B cell (primary cell): ENCODE measurements at regions not wholly inside any gene's neighbourhood (a gene's known extent, or its start where the extent isn't known, plus 50 kb on each side); places are given as distances from the start of the nearest gene placed in this dataset.

Experiments used
- ATAC-seq: fragments of 200-7000 bp; cut with Tn5 transposase; one replicate; pipeline ENCODE4 v1.10.0; 2021; ENCODE audit warnings: low read depth, mild to moderate bottlenecking, moderate number of reproducible peaks, moderate library complexity
- CTCF ChIA-PET: fragments of 350-600 bp; sonication (Branson Sonifier 250); formaldehyde crosslinking; loops from one replicate; lab custom pipeline; 2021; ENCODE audit warnings: antibody characterized with exemption, inconsistent platforms; lab: Charles Lee
- POLR2A ChIA-PET: fragments of 350-600 bp; sonication (Branson Sonifier 250); formaldehyde crosslinking; loops from one replicate; lab custom pipeline; 2021; ENCODE audit warnings: antibody characterized with exemption; lab: Charles Lee
- DNase-seq: peaks from one replicate; pipeline ENCODE4 v3.0.0; 2013
- H2AFZ ChIP-seq: 2 replicates; pipeline ENCODE4 v1.6.1; 2012; ENCODE audit warnings: mild to moderate bottlenecking, low read depth, low read length; ENCODE audit not compliant: insufficient read depth, poor library complexity, severe bottlenecking
- H3K27ac ChIP-seq, 2 donors: 1 replicate in 1 of 2; 2 replicates in 1 of 2; pipeline ENCODE4 v1.5.1; 2012 to 2013; ENCODE audit warnings: low read length in 2 of 2, mild to moderate bottlenecking in 2 of 2, moderate library complexity in 1 of 2
- H3K27me3 ChIP-seq, 4 experiments: fragments of 200-600 bp in 1 of 4; sonication (generic) in 1 of 4; replicated peaks in 1 of 4; 1 replicate in 2 of 4; 2 replicates in 2 of 4; pipeline versions ENCODE4 v1.6.1 to v1.7.0; 2013 to 2016; ENCODE audit warnings: low read length in 3 of 4, mild to moderate bottlenecking in 2 of 4, mixed read lengths in 1 of 4, moderate library complexity in 1 of 4; ENCODE audit not compliant: insufficient read depth in 4 of 4, control insufficient read depth in 3 of 4; ENCODE audit errors: control extremely low read depth in 1 of 4
- H3K36me3 ChIP-seq, 2 experiments: replicated peaks in 1 of 2; 1 replicate in 1 of 2; 2 replicates in 1 of 2; pipeline versions ENCODE4 v1.6.1 to v1.7.1; 2013; ENCODE audit warnings: low read length in 1 of 2; ENCODE audit not compliant: insufficient read depth in 2 of 2, control insufficient read depth in 1 of 2; ENCODE audit errors: control extremely low read depth in 1 of 2, extremely low read depth in 1 of 2
- H3K4me1 ChIP-seq, 2 donors: fragments of 200-600 bp in 1 of 2; sonication (generic) in 1 of 2; 1 replicate in 1 of 2; 2 replicates in 1 of 2; pipeline versions ENCODE4 v1.5.1 to v1.6.1; 2013 to 2017; ENCODE audit warnings: low read length in 2 of 2; ENCODE audit not compliant: control insufficient read depth in 2 of 2, insufficient read depth in 2 of 2
- H3K4me2 ChIP-seq: replicated peaks from 2 replicates; pipeline ENCODE3; 2012; ENCODE audit warnings: mild to moderate bottlenecking, low read depth, low read length; ENCODE audit not compliant: poor library complexity, severe bottlenecking
- H3K4me3 ChIP-seq, 5 experiments: fragments of 200-600 bp in 1 of 5; sonication (generic) in 1 of 5; 1 replicate in 3 of 5; 2 replicates in 2 of 5; pipeline versions ENCODE4 v1.5.1 to v1.7.0; 2011 to 2016; ENCODE audit warnings: low read length in 4 of 5, mild to moderate bottlenecking in 4 of 5, low read depth in 2 of 5, control low read depth in 1 of 5, moderate library complexity in 1 of 5; ENCODE audit not compliant: insufficient read depth in 1 of 5; ENCODE audit errors: control extremely low read depth in 1 of 5, extremely low read depth in 1 of 5
- H3K79me2 ChIP-seq: fragments of 200-600 bp; sonication (generic); one replicate; pipeline ENCODE4 v1.6.0; 2016; ENCODE audit warnings: low read length; ENCODE audit not compliant: control insufficient read depth, insufficient read depth
- H3K9ac ChIP-seq: fragments of 200-600 bp; sonication (generic); 2 replicates; pipeline ENCODE4 v1.6.1; 2017; ENCODE audit warnings: mild to moderate bottlenecking, low read length, moderate library complexity
- H3K9me3 ChIP-seq, 3 donors: one replicate each; pipeline versions ENCODE4 v1.6.1 to v1.7.1; 2013; ENCODE audit warnings: low read length in 2 of 3; ENCODE audit not compliant: control insufficient read depth in 2 of 3, insufficient read depth in 1 of 3; ENCODE audit errors: control extremely low read depth in 1 of 3
- H4K20me1 ChIP-seq: 2 replicates; pipeline ENCODE4 v1.6.0; 2012; ENCODE audit warnings: mild to moderate bottlenecking, low read length; ENCODE audit not compliant: insufficient read depth, control insufficient read depth, poor library complexity, severe bottlenecking
- H3K27ac Mint-ChIP-seq: one replicate; pipeline ENCODE4 v1.8.0; 2021; ENCODE audit warnings: mixed read lengths
- H3K27me3 Mint-ChIP-seq: one replicate; pipeline ENCODE4 v1.8.0; 2021; ENCODE audit warnings: mixed read lengths
- H3K4me1 Mint-ChIP-seq: one replicate; pipeline ENCODE4 v1.8.0; 2021; ENCODE audit warnings: mixed read lengths
- H3K4me3 Mint-ChIP-seq: one replicate; pipeline ENCODE4 v1.8.0; 2021; ENCODE audit warnings: mixed read lengths
- H3K9me3 Mint-ChIP-seq: one replicate; pipeline ENCODE4 v1.8.0; 2022; ENCODE audit warnings: mixed read lengths; ENCODE audit not compliant: insufficient read depth
- EZH2 ChIP-seq: IDR thresholded peaks from 2 replicates; pipeline ENCODE4 v1.6.1; 2012; ENCODE audit warnings: borderline replicate concordance, low read depth, mild to moderate bottlenecking, moderate library complexity, low read length; ENCODE audit not compliant: insufficient read depth, poor library complexity, severe bottlenecking
- WGBS: methylation state at CpG from one replicate; pipeline ENCODE4 v1.1.5; 2013; ENCODE audit warnings: missing lambda C conversion rate; ENCODE audit not compliant: insufficient coverage; 5-methylcytosine and 5-hydroxymethylcytosine counted together
- intact Hi-C: fragments of 100-400 bp; cut with micrococcal nuclease; formaldehyde crosslinking; loops from one replicate; pipeline ENCODE4 v1.10.0; 2022
- TF ChIP-seq, protein P1 (sequence below): fragments of 200-600 bp; IDR thresholded peaks from one replicate; pipeline ENCODE4 v1.8.0; 2022; ENCODE audit warnings: antibody characterized with exemption, mild to moderate bottlenecking

GRCh38 chr9:29775491-29775890 lies 2202.2 kb upstream of the C9orf72 start:
- H3K27ac Mint-ChIP-seq, result no peak overlapping the region
- no peaks in the 10 kb centered on the region for H3K27me3 ChIP-seq
- H2AFZ ChIP-seq, result no peak overlapping the region
- no peak for DNase-seq
- WGBS, result 85% methylated on average over 4 of the region's 5 CpGs
- H4K20me1 ChIP-seq, result no peaks in the 10 kb centered on the region
- H3K27me3 Mint-ChIP-seq, result no peaks in the 10 kb centered on the region
- TF ChIP-seq EZH2, result no peak
- TF ChIP-seq, protein P1, sequence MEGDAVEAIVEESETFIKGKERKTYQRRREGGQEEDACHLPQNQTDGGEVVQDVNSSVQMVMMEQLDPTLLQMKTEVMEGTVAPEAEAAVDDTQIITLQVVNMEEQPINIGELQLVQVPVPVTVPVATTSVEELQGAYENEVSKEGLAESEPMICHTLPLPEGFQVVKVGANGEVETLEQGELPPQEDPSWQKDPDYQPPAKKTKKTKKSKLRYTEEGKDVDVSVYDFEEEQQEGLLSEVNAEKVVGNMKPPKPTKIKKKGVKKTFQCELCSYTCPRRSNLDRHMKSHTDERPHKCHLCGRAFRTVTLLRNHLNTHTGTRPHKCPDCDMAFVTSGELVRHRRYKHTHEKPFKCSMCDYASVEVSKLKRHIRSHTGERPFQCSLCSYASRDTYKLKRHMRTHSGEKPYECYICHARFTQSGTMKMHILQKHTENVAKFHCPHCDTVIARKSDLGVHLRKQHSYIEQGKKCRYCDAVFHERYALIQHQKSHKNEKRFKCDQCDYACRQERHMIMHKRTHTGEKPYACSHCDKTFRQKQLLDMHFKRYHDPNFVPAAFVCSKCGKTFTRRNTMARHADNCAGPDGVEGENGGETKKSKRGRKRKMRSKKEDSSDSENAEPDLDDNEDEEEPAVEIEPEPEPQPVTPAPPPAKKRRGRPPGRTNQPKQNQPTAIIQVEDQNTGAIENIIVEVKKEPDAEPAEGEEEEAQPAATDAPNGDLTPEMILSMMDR, result no peak
- no peak overlapping the region for H3K4me3 Mint-ChIP-seq
- H3K9me3 ChIP-seq, result peaks cover 0 to 3% (median 0%) of the 10 kb centered on the region in 3 donors
- H3K4me1 Mint-ChIP-seq, result no peaks in the 10 kb centered on the region
- H3K4me1 ChIP-seq, result no peaks in the 10 kb centered on the region
- ATAC-seq, result no peak
- intact Hi-C loops, result no loop called here
- H3K4me3 ChIP-seq, result no peak overlapping the region
- no peak overlapping the region for H3K9ac ChIP-seq
- CTCF ChIA-PET, result no interaction called here
- H3K79me2 ChIP-seq, result no peaks in the 10 kb centered on the region
- POLR2A ChIA-PET, result no interaction called here
- no peaks in the 10 kb centered on the region for H3K36me3 ChIP-seq
- H3K9me3 Mint-ChIP-seq, result peaks cover 10% of the 10 kb centered on the region
- no peak overlapping the region for H3K27ac ChIP-seq
- no peak overlapping the region for H3K4me2 ChIP-seq

DNA sequence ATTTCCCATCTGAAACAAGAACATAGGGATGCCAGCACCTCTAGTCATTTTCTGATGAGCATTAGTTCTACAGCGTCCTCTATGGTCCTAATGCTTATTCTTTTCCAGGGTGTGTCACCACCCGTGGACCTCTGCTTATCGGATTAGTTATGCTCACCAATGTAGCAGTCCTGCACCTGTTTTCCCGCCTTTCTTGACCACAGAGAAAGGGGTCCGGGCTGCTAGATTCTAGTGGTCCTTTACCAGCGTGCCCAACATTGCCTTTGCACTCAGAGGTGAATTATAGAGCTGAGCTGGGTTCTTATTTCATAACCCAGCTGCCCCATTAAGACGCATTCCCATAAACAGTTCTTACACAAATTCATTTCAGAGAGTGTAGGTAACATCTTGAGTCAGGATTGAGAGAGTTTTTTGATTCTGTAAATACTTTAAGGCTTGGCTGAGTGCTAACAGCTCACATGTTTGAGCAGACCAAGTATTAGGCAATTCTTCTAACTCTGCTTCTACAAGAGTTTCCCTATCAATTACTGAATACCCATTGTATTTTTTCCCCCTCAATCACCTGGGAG lies 2205.1 kb upstream of the C9orf72 start:
- no peaks in the 10 kb centered on the region for H3K4me1 Mint-ChIP-seq
- no peaks in the 10 kb centered on the region for H3K27me3 Mint-ChIP-seq
- Histone ChIP-seq H3K36me3 (no peaks in the 10 kb centered on the region), H3K79me2 (no peaks in the 10 kb centered on the region), H3K9ac (no peak overlapping the region), H3K27me3 (no peaks in the 10 kb centered on the region), H4K20me1 (no peaks in the 10 kb centered on the region), H3K4me1 (no peaks in the 10 kb centered on the region), H3K4me2 (no peak overlapping the region), H3K9me3 (peaks cover 0 to 3% (median 0%) of the 10 kb centered on the region in 3 donors), H3K4me3 (no peak overlapping the region), H2AFZ (no peak overlapping the region), H3K27ac (no peak overlapping the region)
- ChIA-PET CTCF (no interaction called here), POLR2A (no interaction called here)
- no peak overlapping the region for H3K27ac Mint-ChIP-seq
- intact Hi-C loops, result no loop called here
- no peak for ATAC-seq
- peaks cover 7% of the 10 kb centered on the region for H3K9me3 Mint-ChIP-seq
- no peak overlapping the region for H3K4me3 Mint-ChIP-seq
- 100% methylated on average over 4 of the region's 7 CpGs for WGBS
- TF ChIP-seq EZH2, result no peak
- TF ChIP-seq, protein P1, result no peak
- no peak for DNase-seq
